ENCODE measurements at regions not wholly inside any gene's neighbourhood (a gene's known extent, or its start where the extent isn't known, plus 50 kb on each side); places are given as distances from the start of the nearest gene placed in this dataset.

GRCh38 chr15:46077220-46077619 lies 442.4 kb downstream of the SQOR start:
- TF ChIP-seq, protein P1, sequence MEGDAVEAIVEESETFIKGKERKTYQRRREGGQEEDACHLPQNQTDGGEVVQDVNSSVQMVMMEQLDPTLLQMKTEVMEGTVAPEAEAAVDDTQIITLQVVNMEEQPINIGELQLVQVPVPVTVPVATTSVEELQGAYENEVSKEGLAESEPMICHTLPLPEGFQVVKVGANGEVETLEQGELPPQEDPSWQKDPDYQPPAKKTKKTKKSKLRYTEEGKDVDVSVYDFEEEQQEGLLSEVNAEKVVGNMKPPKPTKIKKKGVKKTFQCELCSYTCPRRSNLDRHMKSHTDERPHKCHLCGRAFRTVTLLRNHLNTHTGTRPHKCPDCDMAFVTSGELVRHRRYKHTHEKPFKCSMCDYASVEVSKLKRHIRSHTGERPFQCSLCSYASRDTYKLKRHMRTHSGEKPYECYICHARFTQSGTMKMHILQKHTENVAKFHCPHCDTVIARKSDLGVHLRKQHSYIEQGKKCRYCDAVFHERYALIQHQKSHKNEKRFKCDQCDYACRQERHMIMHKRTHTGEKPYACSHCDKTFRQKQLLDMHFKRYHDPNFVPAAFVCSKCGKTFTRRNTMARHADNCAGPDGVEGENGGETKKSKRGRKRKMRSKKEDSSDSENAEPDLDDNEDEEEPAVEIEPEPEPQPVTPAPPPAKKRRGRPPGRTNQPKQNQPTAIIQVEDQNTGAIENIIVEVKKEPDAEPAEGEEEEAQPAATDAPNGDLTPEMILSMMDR (conservative IDR thresholded peaks at IDR 0.05; ENCODE audit: low read depth, low read length): no peak
- TF ChIP-seq EZH2 (IDR thresholded peaks at IDR 0.05; ENCODE audit: borderline replicate concordance, low read depth, low read length, poor library complexity, severe bottlenecking): no peak
